CD4-positive, CD25-positive, alpha-beta regulatory T cell (primary cell): ENCODE measurements at regions not wholly inside any gene's neighbourhood (a gene's known extent, or its start where the extent isn't known, plus 50 kb on each side); places are given as distances from the start of the nearest gene placed in this dataset.
A peak's percentile ranks its signal among the peaks of the same experiment; 100 is the strongest.

ENCODE experiments used
- ATAC-seq, 2 donors: fragments of 150-1000 bp; cut with Tn5 transposase; one replicate each; pipeline ENCODE4 v1.10.0; 2021; ENCODE audit warnings: low read depth in 2 of 2, moderate number of reproducible peaks in 2 of 2, moderate library complexity in 1 of 2
- DNase-seq, 3 donors: peaks; one replicate each; pipeline versions ENCODE4 v3.0.0 to v3.0.0-alpha.2; 2012 to 2022; ENCODE audit warnings: mixed read lengths in 1 of 3
- H3K27ac ChIP-seq: one replicate; pipeline ENCODE4 v1.7.0; 2013; ENCODE audit warnings: mild to moderate bottlenecking, low read length; ENCODE audit not compliant: insufficient read depth, poor library complexity, severe bottlenecking
- H3K27me3 ChIP-seq: one replicate; pipeline ENCODE4 v1.7.0; 2013; ENCODE audit warnings: low read length; ENCODE audit not compliant: control insufficient read depth, insufficient read depth
- H3K36me3 ChIP-seq: one replicate; pipeline ENCODE4 v1.7.0; 2013; ENCODE audit warnings: mild to moderate bottlenecking, low read length, moderate library complexity; ENCODE audit not compliant: control insufficient read depth, insufficient read depth
- H3K4me1 ChIP-seq: 2 replicates; pipeline ENCODE4 v1.7.0; 2013; ENCODE audit warnings: mild to moderate bottlenecking, low read length; ENCODE audit not compliant: insufficient read depth, control insufficient read depth, poor library complexity, severe bottlenecking
- H3K4me3 ChIP-seq: one replicate; pipeline ENCODE4 v1.7.0; 2013; ENCODE audit warnings: low read depth, mild to moderate bottlenecking, low read length, moderate library complexity
- H3K9me3 ChIP-seq, 2 experiments: 1 replicate in 1 of 2; 2 replicates in 1 of 2; pipeline ENCODE4 v1.7.0; 2013; ENCODE audit warnings: low read length in 2 of 2, mild to moderate bottlenecking in 1 of 2, moderate library complexity in 1 of 2; ENCODE audit not compliant: control insufficient read depth in 2 of 2
- H3K27ac Mint-ChIP-seq, 3 donors: one replicate each; pipeline ENCODE4 v1.8.0; 2020 to 2022; ENCODE audit warnings: mild to moderate bottlenecking in 3 of 3, mixed read lengths in 3 of 3, moderate library complexity in 2 of 3
- H3K27me3 Mint-ChIP-seq: one replicate; pipeline ENCODE4 v1.8.0; 2022; ENCODE audit warnings: mild to moderate bottlenecking, mixed read lengths
- H3K36me3 Mint-ChIP-seq: one replicate; pipeline ENCODE4 v1.8.0; 2020; ENCODE audit warnings: mixed read lengths
- H3K4me1 Mint-ChIP-seq, 4 donors: one replicate each; pipeline ENCODE4 v1.8.0; 2020 to 2022; ENCODE audit warnings: mixed read lengths in 4 of 4, mild to moderate bottlenecking in 1 of 4
- H3K4me3 Mint-ChIP-seq, 4 donors: one replicate each; pipeline ENCODE4 v1.8.0; 2020 to 2022; ENCODE audit warnings: mild to moderate bottlenecking in 4 of 4, mixed read lengths in 4 of 4, moderate library complexity in 3 of 4
- H3K9me3 Mint-ChIP-seq, 7 donors: one replicate each; pipeline ENCODE4 v1.8.0; 2020 to 2022; ENCODE audit warnings: mixed read lengths in 7 of 7, mild to moderate bottlenecking in 3 of 7, moderate library complexity in 2 of 7

DNA sequence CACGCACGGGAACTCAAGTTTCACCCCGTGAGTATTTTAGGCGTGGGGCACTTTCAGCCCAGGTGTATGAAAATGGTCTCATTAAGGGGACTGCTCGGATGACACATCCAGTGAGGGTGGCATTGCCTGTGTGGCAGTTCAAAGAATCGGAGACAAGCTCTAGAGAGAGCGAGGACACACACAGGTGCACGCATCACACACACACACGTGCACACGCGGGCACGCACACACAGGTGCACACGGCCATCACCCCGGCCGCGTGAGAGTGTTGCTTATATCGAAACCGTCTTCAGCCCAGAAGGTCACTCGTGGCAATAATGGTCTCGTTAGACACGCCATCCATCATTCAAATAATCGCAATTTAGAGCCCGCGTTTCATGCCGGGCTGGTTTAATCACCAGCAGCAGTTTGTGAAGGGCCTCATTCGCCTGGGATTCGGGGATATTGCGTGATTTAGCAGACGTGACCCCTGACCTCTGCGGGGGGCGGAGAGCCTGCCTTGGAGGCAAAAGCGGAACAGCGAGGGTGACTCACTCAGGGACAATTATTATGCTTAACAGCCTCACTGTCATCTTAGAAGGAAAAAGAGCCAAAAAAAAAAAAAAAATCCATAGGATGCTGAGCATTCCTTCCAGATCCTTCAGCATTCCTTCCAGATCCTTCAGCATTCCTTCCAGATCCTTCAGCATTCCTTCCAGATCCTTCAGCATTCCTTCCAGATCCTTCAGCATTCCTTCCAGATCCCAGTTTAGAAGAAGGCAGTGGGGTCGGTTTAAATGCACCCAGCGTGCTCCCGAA, 89.4 kb upstream of the PPP2R3B start:
- H3K27me3 ChIP-seq: no peaks in the 10 kb centered on the region
- no peaks in the 10 kb centered on the region for H3K36me3 Mint-ChIP-seq
- ATAC-seq (no peak), DNase-seq (no peak)
- H3K27me3 Mint-ChIP-seq: no peaks in the 10 kb centered on the region
- H3K4me3 Mint-ChIP-seq: no peak overlapping the region
- H3K4me1 Mint-ChIP-seq: no peaks in the 10 kb centered on the region
- no peaks in the 10 kb centered on the region for H3K4me1 ChIP-seq
- no peak overlapping the region for H3K27ac Mint-ChIP-seq
- no peaks in the 10 kb centered on the region for H3K36me3 ChIP-seq
- no peak overlapping the region for H3K4me3 ChIP-seq
- H3K27ac ChIP-seq: no peak overlapping the region
- no peaks in the 10 kb centered on the region for H3K9me3 ChIP-seq
- peaks cover 0 to 8% (median 5%) of the 10 kb centered on the region in 7 donors for H3K9me3 Mint-ChIP-seq

DNA sequence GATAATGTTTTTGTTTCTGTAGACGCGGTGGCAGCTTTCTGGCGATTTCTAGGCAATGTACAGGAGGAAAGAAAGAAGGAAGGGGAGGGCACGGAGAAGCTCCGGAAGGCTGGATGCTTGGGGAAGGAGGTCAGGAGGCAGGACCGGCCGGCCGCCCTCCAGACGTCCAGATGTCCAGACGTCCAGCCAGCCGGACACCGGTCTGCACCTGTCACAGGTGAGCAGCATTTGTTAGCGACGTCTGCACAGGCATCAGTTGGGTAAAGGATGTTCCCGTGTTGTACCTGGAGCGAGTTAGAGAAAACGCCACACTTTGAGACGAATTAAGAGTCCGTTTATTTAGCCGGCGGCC, 90.0 kb upstream of the PPP2R3B start:
- Histone ChIP-seq H3K4me1 (no peaks in the 10 kb centered on the region), H3K27me3 (no peaks in the 10 kb centered on the region), H3K9me3 (no peaks in the 10 kb centered on the region), H3K36me3 (no peaks in the 10 kb centered on the region), H3K4me3 (no peak overlapping the region), H3K27ac (no peak overlapping the region)
- DNase-seq (no peak), ATAC-seq (no peak)
- Mint-ChIP-seq H3K36me3 (no peaks in the 10 kb centered on the region), H3K4me1 (no peaks in the 10 kb centered on the region), H3K4me3 (no peak overlapping the region), H3K27me3 (no peaks in the 10 kb centered on the region), H3K27ac (no peak overlapping the region), H3K9me3 (peaks cover 0 to 8% (median 5%) of the 10 kb centered on the region in 7 donors)

DNA sequence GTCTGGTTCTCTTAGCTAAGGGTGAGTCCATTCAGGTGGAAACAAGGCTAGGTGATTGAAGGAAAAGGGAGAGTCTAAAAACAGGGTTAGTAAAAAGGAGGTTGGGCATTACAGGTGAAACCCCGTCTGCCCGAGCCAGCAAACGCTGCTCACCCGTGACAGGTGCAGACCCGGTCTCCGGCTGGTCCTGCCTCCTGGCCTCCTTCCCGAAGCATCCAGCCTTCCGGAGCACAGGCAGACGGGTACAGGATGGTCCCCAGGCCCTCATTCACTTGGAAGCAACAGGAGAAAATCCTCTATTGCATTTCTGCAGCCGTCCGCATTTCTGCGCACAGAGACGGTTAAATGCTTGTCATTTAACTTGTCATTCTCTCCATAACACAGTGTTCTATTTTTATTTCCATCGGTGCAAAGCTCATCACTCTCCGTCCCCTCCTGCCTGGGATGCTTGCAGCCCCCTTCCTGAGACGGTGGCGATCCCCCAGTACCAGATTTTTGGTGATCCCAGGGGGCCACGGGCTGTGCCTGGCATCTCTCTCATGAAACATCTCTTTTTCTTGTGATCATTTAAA, 90.8 kb upstream of the PPP2R3B start:
- no peaks in the 10 kb centered on the region for H3K4me1 ChIP-seq
- Mint-ChIP-seq H3K9me3 (peaks cover 0 to 9% (median 1%) of the 10 kb centered on the region in 7 donors), H3K4me1 (no peaks in the 10 kb centered on the region), H3K4me3 (no peak overlapping the region), H3K36me3 (no peaks in the 10 kb centered on the region), H3K27ac (no peak overlapping the region), H3K27me3 (no peaks in the 10 kb centered on the region)
- DNase-seq: no peak
- no peak for ATAC-seq
- no peaks in the 10 kb centered on the region for H3K27me3 ChIP-seq
- H3K36me3 ChIP-seq: no peaks in the 10 kb centered on the region
- H3K4me3 ChIP-seq: no peak overlapping the region
- no peak overlapping the region for H3K27ac ChIP-seq
- no peaks in the 10 kb centered on the region for H3K9me3 ChIP-seq

DNA sequence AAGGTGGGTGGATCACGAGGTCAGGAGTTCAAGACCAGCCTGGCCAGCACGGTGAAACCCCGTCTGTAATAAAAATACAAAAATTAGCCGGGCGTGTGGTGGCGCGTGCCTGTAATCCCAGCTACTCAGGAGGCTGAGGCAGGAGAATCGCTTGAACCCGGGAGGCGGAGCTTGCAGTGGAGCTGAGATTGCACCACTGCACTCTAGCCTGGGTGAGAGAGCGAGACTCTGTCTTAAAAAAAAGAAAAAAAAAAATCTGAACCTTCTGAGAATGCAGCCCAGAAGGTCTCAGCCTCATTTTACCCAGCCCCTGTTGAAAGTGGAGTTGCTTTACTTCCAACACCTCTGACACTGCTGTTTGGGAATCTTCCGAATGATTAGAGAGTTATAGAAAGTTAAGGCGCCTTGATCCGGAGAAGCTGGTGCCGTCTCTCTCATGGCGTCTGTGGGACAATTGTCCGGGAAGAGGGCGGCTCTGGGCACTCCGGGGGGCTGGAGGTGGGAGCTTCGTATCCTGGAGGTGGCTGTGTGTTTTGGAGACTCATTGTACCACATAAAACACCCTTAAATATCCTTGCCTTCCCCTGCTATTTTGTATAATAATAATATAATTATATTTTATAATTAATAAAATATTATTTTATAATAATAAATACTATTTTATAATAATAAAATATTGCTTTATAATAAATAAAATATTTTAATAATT, 92.7 kb upstream of the PPP2R3B start:
- peaks cover 0 to 13% (median 1%) of the 10 kb centered on the region in 7 donors for H3K9me3 Mint-ChIP-seq
- no peaks in the 10 kb centered on the region for H3K4me1 ChIP-seq
- no peaks in the 10 kb centered on the region for H3K36me3 Mint-ChIP-seq
- no peak overlapping the region for H3K4me3 Mint-ChIP-seq
- no peak overlapping the region for H3K4me3 ChIP-seq
- no peaks in the 10 kb centered on the region for H3K4me1 Mint-ChIP-seq
- DNase-seq: peak in 1 of 3 donors; percentile 23
- H3K27ac Mint-ChIP-seq: no peak overlapping the region
- H3K9me3 ChIP-seq: no peaks in the 10 kb centered on the region
- H3K27ac ChIP-seq: no peak overlapping the region
- no peak for ATAC-seq
- H3K27me3 ChIP-seq: no peaks in the 10 kb centered on the region
- no peaks in the 10 kb centered on the region for H3K36me3 ChIP-seq
- no peaks in the 10 kb centered on the region for H3K27me3 Mint-ChIP-seq

DNA sequence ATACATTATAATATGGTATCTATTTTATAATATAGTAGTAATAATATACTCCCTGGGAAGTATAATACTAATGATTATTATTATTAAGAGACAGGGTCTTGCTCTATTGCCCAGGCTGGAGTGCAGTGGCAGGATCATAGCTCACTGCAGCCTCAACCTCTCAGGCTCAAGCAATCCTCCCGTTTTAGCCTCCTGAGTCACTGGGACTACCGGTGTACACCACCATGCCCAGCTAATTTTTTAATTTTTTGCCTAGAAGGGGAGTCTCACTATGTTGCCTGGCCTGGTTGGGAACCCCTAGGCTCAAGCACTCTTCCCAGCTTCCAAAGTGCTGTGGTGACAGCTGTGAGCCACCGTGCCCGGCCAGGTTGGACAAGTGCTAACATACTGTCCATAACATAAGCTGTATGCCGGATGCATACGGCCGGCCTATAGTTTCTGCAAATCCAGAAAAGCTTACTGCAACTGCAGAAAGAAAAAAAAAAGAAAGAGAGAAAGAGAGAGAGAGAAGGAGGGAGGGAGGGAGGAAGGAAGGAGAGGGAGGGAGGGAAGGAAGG, 94.2 kb upstream of the PPP2R3B start:
- Histone ChIP-seq H3K4me1 (no peaks in the 10 kb centered on the region), H3K27me3 (no peaks in the 10 kb centered on the region), H3K4me3 (no peak overlapping the region), H3K27ac (no peak overlapping the region), H3K9me3 (no peaks in the 10 kb centered on the region), H3K36me3 (no peaks in the 10 kb centered on the region)
- DNase-seq (peak in 1 of 3 donors; percentile 20), ATAC-seq (no peak)
- H3K36me3 Mint-ChIP-seq: no peaks in the 10 kb centered on the region
- no peak overlapping the region for H3K4me3 Mint-ChIP-seq
- no peaks in the 10 kb centered on the region for H3K4me1 Mint-ChIP-seq
- no peak overlapping the region for H3K27ac Mint-ChIP-seq
- peaks cover 0 to 17% (median 2%) of the 10 kb centered on the region in 7 donors for H3K9me3 Mint-ChIP-seq
- no peaks in the 10 kb centered on the region for H3K27me3 Mint-ChIP-seq

DNA sequence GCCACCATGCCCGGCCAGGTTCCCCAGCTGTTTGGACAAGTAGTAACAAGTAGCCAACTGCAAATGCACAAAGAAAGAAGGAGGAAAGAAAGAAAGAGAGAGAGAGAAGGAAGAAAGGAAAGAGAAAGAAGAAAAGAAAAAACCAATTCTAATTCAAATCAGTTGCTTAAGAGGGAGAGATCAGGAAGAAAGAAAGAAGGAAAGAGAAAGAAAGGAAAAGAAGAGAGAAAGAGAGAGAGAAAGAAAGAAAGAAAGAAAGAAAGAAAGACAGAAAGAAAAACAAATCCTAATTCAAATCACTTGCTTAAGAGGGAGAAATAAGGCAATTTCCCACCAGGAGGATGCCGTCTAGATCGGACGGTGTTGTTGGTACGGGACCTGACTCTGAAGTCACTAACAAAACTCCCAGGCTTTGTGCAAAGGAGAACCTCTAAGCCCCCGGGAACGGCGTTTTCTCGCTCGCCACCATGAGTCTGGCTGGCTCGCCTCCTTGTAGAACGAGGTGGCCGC, 95.5 kb upstream of the PPP2R3B start:
- H3K27me3 Mint-ChIP-seq: no peaks in the 10 kb centered on the region
- Histone ChIP-seq H3K4me3 (no peak overlapping the region), H3K27me3 (no peaks in the 10 kb centered on the region), H3K36me3 (no peaks in the 10 kb centered on the region), H3K4me1 (no peaks in the 10 kb centered on the region), H3K27ac (no peak overlapping the region), H3K9me3 (no peaks in the 10 kb centered on the region)
- no peaks in the 10 kb centered on the region for H3K36me3 Mint-ChIP-seq
- ATAC-seq (no peak), DNase-seq (no peak)
- H3K4me1 Mint-ChIP-seq: no peaks in the 10 kb centered on the region
- H3K9me3 Mint-ChIP-seq: peaks cover 0 to 18% (median under 1%) of the 10 kb centered on the region in 7 donors
- no peak overlapping the region for H3K4me3 Mint-ChIP-seq
- peak overlapping the region in 1 of 3 donors; percentile 40 for H3K27ac Mint-ChIP-seq

DNA sequence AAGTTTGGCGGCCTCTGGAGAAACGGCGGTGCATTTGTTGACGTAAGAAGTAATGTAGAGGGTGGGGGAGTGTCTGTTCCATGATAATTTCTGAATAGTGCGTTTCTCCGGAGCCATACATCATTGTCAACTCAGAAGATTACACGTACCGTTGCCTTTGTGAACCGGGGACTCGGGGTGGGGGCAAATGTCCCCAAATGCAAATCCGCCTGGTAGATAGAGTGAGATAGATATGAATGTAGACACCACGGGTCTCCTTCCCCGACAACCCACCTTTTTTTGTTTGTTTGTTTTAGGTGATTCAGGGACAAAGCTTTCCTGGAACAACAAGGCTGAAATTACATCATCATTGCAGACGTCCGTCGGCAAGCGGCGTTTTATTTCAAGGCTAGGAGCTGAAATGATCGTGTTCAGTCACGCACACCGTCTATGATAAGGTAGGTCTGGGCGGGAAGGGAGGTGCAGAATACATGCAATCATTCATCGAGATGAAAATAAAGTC, 96.0 kb upstream of the PPP2R3B start:
- Mint-ChIP-seq H3K36me3 (no peaks in the 10 kb centered on the region), H3K27me3 (no peaks in the 10 kb centered on the region)

More for the DNA sequence above, 96.0 kb upstream of the PPP2R3B start:
- no peak overlapping the region for H3K4me3 Mint-ChIP-seq
- no peak for DNase-seq
- no peaks in the 10 kb centered on the region for H3K36me3 ChIP-seq
- H3K4me1 ChIP-seq: no peaks in the 10 kb centered on the region
- no peak overlapping the region for H3K27ac ChIP-seq
- H3K27me3 ChIP-seq: no peaks in the 10 kb centered on the region
- H3K27ac Mint-ChIP-seq: no peak overlapping the region
- H3K4me1 Mint-ChIP-seq: no peaks in the 10 kb centered on the region
- peaks cover 0 to 17% (median under 1%) of the 10 kb centered on the region in 7 donors for H3K9me3 Mint-ChIP-seq
- ATAC-seq: no peak
- H3K9me3 ChIP-seq: no peaks in the 10 kb centered on the region
- H3K4me3 ChIP-seq: no peak overlapping the region
